HG03045 (cell line): ENCODE measurements at regions not wholly inside any gene's neighbourhood (a gene's known extent, or its start where the extent isn't known, plus 50 kb on each side); places are given as distances from the start of the nearest gene placed in this dataset.

Experiments used
- ATAC-seq: cut with Tn5 transposase; IDR thresholded peaks from one replicate; pipeline ENCODE4 v1.9.1; 2021; ENCODE audit warnings: mild to moderate bottlenecking, moderate library complexity; ENCODE audit not compliant: unreplicated experiment

- peak; percentile 83 for ATAC-seq
These were observed 401.2 kb downstream of the GALR1 start for GRCh38 chr18:77650799-77651385.

DNA sequence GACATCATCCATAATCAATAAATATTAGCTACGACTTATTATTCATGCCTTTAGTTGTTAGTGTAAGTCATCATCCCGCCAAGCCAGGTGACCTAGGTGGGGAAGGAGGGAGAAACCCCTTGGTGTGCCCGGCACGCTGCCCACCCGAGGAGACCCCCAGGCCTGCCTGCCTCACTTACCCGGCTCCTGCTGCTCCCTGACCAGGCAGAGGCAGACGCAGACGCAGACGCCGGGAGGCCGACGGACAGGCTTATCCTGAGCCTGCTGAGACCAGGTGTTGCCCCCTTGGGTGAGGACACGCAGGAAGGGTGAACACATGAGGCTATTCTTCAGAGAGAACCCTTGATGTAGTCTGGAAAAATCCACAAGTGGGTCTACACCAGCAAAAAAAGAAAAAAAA lies 401.8 kb downstream of the GALR1 start:
- no peak for ATAC-seq

GRCh38 chr18:77653792-77654191 lies 404.1 kb downstream of the GALR1 start:
- ATAC-seq: no peak

- ATAC-seq: no peak
These were observed 404.7 kb downstream of the GALR1 start for GRCh38 chr18:77654302-77654701.

DNA sequence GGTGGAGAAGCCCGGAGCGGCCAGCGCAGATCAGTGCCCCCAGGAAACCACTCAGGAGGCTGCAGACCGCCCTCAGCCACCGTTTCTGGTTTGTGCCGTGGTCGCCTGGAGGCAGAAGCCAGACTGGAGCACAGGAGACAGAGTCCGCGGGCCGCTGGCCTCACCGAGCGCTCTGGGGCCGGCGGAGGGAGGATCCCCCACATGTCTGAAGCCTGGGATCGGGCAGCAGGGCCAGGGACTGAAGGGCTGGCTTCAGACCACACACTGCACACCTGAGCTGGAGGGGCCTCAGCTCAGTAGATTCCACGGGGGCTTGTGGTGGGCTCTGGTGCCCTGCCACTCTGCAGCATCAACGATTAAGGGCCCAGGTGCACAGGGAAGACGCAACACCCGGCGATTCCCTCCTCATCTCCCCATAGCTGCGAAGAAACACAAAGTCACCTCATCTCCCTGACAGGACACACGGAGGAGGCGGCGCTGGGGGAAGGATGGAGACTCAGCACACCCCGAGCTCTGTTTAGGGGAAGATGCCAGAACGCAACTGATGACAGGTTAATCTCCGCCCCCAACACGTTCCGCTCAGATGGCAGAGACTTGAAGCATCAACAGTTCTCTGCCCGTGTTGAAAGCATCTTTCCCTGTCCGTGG lies 408.1 kb downstream of the GALR1 start:
- no peak for ATAC-seq

DNA sequence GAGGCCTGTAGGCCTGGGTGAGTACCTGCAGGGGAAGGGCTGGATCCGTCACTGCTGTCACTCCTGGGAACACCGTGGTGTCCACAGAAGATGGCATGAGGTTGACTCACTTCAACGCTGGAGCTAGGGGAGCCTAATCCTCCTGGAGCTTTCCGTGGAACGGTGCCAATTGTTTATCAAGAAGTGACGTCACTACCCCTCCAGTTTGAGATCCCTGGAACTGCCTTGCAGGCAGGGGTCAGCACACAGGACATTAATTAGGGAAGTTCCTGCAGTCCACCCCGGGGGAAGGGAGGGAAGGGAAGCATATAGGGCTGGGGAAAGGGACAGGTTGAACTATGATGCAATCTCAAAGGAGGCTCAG lies 408.6 kb downstream of the GALR1 start:
- no peak for ATAC-seq

DNA sequence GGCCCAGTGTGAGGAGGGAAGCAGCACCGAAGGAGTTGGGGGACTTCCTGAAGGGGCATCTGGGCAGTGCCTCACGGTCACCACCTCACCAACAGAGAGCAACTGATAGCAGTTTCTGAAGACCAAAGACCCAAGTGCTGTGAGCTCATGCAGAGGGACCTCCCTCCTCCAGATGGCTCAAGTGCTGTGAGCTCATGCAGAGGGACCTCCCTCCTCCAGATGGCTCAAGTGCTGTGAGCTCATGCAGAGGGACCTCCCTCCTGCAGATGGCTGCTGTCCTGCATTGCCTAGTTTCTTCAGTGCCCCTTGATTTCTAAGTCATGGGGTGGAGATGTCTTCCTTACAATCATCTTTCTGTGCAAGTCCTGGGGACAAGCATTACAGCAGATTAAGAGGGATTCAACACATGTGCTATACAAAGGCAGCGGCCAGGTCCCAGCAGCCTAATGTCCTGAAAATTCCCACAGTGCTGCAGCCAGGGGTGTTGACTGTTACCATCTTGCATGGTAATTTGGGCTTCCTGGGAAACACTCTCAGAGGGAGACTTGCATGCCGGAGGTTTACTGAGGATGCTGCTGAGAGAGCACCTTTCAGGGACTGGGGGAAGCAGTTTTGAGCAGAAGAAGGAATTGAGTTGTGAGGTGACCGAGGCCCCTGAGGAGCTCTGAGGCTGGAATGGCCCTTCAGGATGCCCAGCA lies 409.3 kb downstream of the GALR1 start:
- ATAC-seq: no peak

GRCh38 chr18:77666613-77667012 lies 417.0 kb downstream of the GALR1 start:
- ATAC-seq: no peak

- ATAC-seq: no peak
These were observed 418.6 kb downstream of the GALR1 start for GRCh38 chr18:77668219-77668618.

DNA sequence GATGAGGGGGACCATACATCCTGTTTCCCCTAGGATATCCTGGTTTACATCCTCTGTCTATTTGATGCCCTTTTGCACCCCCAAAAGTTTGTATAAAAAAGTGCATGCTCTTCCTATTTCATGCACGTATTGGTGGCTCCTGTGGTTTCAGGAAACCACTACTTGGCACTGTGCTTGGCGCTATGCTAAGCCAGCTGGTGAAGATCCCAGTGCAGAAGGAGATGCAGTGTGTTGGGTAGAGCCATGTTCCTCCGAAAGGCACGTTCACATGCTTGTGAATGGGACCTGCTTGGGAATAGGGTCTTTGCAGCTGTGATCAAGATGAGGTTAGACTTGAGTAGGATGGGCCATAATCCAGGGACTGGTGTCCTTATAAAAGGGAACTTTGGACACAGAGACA lies 419.7 kb downstream of the GALR1 start:
- ATAC-seq: no peak

DNA sequence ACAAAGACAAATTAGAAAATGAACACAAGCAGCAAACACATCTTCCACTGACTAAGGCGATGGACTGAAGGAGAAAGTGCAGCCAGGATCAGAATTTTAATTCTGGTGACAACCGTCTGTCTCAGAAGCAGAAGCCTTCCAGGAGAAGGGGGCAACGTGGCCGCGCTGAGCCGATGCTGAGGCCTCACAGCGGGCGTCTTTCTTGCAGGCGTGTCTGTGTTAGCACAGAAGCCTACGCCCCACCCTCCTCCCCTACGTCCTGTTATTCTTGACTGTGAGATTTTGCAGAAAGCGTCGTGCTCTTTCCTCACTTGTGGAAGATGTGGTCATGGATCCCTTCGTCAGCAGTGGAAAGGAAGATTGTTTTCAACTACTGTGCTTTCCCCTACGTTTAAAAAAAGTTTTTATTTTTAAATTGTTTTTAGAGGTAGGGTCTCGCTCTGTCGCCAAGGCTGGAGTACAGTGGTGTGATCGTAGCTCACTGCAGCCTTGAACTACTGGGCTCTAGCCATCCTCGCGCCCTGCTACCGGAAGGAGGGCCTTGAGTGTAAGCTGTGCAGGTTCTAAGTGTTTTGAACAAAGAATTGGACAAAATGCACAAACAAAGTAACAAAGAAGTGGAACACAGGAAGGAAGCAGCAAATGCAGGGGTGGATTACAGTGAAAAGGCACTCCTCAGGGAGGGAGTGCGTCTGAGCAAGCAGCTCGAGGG lies 422.0 kb downstream of the GALR1 start:
- no peak for ATAC-seq

DNA sequence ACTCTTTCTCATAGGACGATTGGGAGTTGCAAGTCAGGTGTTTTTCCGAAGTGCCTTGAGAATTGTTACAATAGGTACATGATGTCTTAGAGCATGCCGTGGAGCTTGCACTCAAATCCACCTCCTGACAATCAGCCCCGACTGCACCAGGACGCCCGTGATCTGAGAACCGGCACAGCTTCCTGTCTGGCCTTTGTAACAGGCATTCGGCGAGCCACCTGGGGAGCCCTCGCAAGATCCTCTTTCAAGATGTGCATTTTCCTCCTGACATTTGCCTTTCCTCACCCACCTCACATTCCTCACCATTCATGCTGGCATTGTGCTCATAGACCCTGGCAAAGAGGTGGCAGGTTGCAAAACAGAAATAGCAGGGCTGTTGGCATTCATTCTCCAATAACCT lies 427.3 kb downstream of the GALR1 start:
- no peak for ATAC-seq

DNA sequence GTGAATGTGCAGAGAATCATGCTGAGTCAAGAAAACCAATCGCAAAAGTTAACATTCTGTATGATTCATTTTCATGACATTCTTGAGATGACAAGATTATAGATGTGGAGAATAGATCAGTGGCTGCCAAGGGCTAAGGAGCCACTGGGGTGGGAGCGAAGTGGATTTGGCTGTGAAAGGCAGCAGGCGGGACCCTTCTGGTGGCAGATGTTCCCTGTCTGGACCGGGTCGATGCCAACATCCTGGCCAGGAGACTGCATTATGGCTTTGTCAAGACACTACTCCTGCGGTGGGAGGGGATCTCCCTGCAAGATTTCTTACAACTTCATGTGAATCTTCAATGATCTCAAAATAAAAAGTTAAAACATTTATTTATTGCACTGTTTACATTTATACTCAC lies 427.9 kb downstream of the GALR1 start:
- ATAC-seq: no peak

DNA sequence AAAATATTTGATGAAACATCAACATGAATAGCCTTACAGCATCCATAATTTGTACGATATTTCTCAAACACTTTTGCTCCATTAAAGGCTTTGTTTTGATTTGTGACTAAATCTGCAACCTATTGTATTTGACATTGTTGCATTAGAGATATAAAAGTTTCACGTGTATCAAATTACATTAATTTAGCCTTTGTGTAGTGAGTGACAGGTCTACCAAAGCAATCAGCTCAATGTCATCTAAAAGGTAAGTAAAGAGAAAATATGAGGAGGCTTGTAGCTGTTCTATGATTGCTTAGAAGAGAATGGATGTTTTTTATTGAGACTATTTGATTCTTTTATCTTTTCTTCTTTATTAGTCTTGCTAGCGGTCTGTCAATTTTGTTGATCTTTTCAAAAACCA lies 430.2 kb downstream of the GALR1 start:
- no peak for ATAC-seq

- no peak for ATAC-seq
These were observed 450.4 kb downstream of the GALR1 start for GRCh38 chr18:77700051-77700450.

DNA sequence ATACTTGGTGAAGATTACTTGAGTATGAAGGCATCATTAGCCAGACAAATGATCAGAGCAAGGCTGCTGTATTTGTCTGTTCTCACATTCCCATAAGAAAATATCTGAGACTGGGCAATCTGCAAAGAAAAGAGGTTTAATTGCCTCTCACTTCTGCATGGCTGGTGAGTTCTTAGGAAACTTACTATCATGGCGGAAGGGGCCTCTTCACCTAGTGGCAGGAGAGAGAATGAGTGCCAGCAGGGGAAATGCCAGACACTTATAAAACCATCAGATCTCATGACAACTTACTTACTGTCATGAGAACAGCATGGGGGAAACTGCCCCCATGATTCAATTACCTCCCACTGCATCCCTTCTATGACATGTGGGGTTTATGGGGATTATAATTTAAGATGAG lies 452.3 kb downstream of the GALR1 start:
- no peak for ATAC-seq

GRCh38 chr18:77702686-77703085 lies 453.0 kb downstream of the GALR1 start:
- ATAC-seq: no peak

DNA sequence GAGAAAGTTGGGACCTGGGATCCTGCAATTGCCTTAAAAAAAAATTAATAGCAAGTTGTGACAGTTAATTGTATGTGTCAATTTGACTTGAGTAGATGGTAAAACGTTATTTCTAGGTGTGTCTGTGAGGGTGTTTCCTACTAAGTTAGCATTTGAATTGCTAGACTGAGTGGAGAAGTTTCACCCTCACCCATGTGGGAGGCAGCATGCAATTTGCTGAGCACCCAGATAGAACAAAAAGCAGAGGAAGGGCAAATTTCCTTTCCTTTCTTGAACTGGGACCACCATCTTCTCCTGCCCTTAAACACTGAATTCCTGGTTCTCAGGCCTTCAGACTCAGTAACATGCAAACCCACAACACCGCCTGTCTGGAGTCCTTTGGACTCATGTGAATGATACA lies 455.7 kb downstream of the GALR1 start:
- no peak for ATAC-seq

DNA sequence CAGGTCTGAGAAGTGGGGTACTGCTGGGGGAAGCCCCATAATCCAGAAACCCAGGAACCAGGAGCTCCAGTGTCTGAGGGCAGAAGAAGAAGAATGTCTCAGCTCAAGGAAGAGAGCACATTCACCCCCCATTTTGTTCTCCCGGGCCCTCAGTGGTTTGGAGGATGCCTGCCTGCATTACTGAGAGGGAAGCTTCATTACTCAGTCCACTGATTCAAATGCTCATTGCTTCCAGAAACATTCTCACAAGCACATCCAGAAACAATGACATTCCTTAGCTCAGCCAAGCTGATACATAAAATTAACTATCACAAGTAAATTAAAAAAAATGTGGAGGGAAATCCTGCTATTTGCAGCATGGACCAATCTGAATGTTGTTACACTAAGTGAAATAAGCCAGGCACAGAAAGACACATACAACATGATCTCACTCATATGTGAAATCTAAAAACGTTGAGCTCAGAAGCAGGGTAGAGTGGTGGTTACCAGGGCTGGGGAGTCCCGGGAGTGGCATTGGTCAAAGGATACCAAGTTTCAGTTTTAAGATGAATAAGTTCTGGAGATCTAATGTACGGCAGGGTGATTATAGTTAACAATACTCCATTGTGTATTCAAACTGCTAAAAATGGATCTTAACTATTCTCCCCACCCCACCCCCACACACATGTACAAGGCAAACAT lies 459.3 kb downstream of the GALR1 start:
- no peak for ATAC-seq

- no peak for ATAC-seq
These were observed 461.4 kb downstream of the GALR1 start for GRCh38 chr18:77711096-77711495.

GRCh38 chr18:77714716-77715115 lies 465.1 kb downstream of the GALR1 start:
- ATAC-seq: no peak
